Heart right ventricle (tissue), 16 donors: ENCODE measurements at regions not wholly inside any gene's neighbourhood (a gene's known extent, or its start where the extent isn't known, plus 50 kb on each side); places are given as distances from the start of the nearest gene placed in this dataset.

Experiments used
- ATAC-seq, 8 donors: fragments of 200-7000 bp; cut with Tn5 transposase; one replicate each; pipeline ENCODE4 v1.9.1; 2020; ENCODE audit warnings: mild to moderate bottlenecking in 8 of 8, moderate library complexity in 8 of 8, moderate number of reproducible peaks in 1 of 8
- DNase-seq, 2 donors: peaks; one replicate each; pipeline ENCODE4 v3.0.0-alpha.2; 2020
- H3K27ac ChIP-seq, 10 donors: fragments of 200-600 bp; sonication (generic) in 2 of 10; one replicate each; pipeline versions ENCODE4 v1.5.0 to v1.8.0; 2020 to 2022; ENCODE audit warnings: mild to moderate bottlenecking in 3 of 10
- H3K27me3 ChIP-seq, 7 donors: fragments of 200-600 bp; one replicate each; pipeline ENCODE4 v1.8.0; 2021 to 2022; ENCODE audit warnings: mild to moderate bottlenecking in 2 of 7
- H3K36me3 ChIP-seq, 9 donors: fragments of 200-600 bp; sonication (generic) in 1 of 9; one replicate each; pipeline versions ENCODE4 v1.5.0 to v1.8.0; 2020 to 2022; ENCODE audit warnings: mild to moderate bottlenecking in 2 of 9
- H3K4me1 ChIP-seq, 9 donors: fragments of 200-600 bp; sonication (generic) in 1 of 9; one replicate each; pipeline versions ENCODE4 v1.5.0 to v1.8.0; 2020 to 2022; ENCODE audit warnings: mild to moderate bottlenecking in 4 of 9
- H3K4me3 ChIP-seq, 10 donors: fragments of 200-600 bp; sonication (generic) in 2 of 10; one replicate each; pipeline versions ENCODE4 v1.5.0 to v1.8.0; 2020 to 2022; ENCODE audit warnings: mild to moderate bottlenecking in 7 of 10, moderate library complexity in 2 of 10
- H3K9me3 ChIP-seq, 11 donors: fragments of 200-600 bp in 10 of 11; sonication (generic) in 2 of 11; one replicate each; pipeline versions ENCODE4 v1.5.0 to v1.8.0; 2013 to 2022; ENCODE audit warnings: mild to moderate bottlenecking in 2 of 11, control low read depth in 1 of 11, moderate library complexity in 1 of 11
- CTCF ChIP-seq, 9 donors: fragments of 200-600 bp; sonication (generic) in 2 of 9; IDR thresholded peaks; one replicate each; pipeline versions ENCODE4 v1.5.0 to v1.8.0; 2021 to 2022; ENCODE audit warnings: antibody characterized with exemption in 9 of 9, mild to moderate bottlenecking in 5 of 9, moderate library complexity in 1 of 9
- WGBS, 2 donors: extraction: QIAGEN DNeasy Blood & Tissue Kit; methylation state at CpG; one replicate each; pipeline ENCODE4 v1.1.7; 2013; ENCODE audit warnings: inconsistent platforms in 1 of 2; 5-methylcytosine and 5-hydroxymethylcytosine counted together
- intact Hi-C, 10 donors: fragments of 100-400 bp; cut with DNase I; formaldehyde crosslinking; loops; one replicate each; pipeline versions ENCODE4 v1.11.1 to v1.14.2; 2022
- donor health status: Arrhythmogenic right ventricular cardiomyopathy.
- donor health status: ischemic (EF 13 %, LVEDD 7.1; RV severe dilation, severe dysfunction).
- donor health status: healthy with polysubstance abuse.
- donor health status: DM: no; HTN: yes; CAD: no.
- donor health status: DM: no; HTN: no; CAD: no.
- donor health status: ischemic (EF 25% LVEDD 6.9; RV normal size, moderate dysfunction).
- donor health status: ischemic (EF 25% LVEDD 5.7; RV mildly dilated, moderate dysfunction).
- donor health status: healthy.
- donor health status: DM: yes; HTN: yes; CAD: no.
- donor health status: Ischemic cardiomyopathy.
- donor health status: ischemic (EF 35%, LVEDD 5.7; RV mildly dilated, moderate dysfunction).
- donor health status: nonischemic (EF 11% LVEDD 7.7; RV severe dilation, severe dysfunction).
- donor health status: DM: yes; HTN: yes; CAD: no.
- donor health status: PGD.
- donor health status: ischemic (EF 29% LVEDD 5.4; RV normal size, mild dysfunction).
- donor health status: nonischemic (EF 23%, LVEDD 6.1; RV moderate dilation, normal function).

- 53 to 64% methylated on average over 1 of the region's 1 CpG for WGBS, 2 donors
- no peaks in the 10 kb centered on the region for H3K36me3 ChIP-seq
- no peak overlapping the region for H3K4me3 ChIP-seq
- peaks cover 0 to 26% (median 0%) of the 10 kb centered on the region in 11 donors for H3K9me3 ChIP-seq
- TF ChIP-seq CTCF (IDR thresholded peaks at IDR 0.05) = no peak
- DNase-seq = no peak
- H3K4me1 ChIP-seq = no peaks in the 10 kb centered on the region
- intact Hi-C loops = no loop called here
- no peak overlapping the region for H3K27ac ChIP-seq
- no peak for ATAC-seq
- H3K27me3 ChIP-seq = no peaks in the 10 kb centered on the region
Measured at GRCh38 chr4:131411393-131411792, 1737.7 kb upstream of the PCDH10 start.

GRCh38 chr4:131419147-131419546 is 1729.9 kb upstream of the PCDH10 start:
- H3K4me1 ChIP-seq = no peaks in the 10 kb centered on the region
- intact Hi-C loops = no loop called here
- H3K27me3 ChIP-seq = no peaks in the 10 kb centered on the region
- DNase-seq (no peak), ATAC-seq (no peak)
- H3K4me3 ChIP-seq = no peak overlapping the region
- peaks cover 0 to 46% (median 0%) of the 10 kb centered on the region in 11 donors for H3K9me3 ChIP-seq
- H3K27ac ChIP-seq = no peak overlapping the region
- TF ChIP-seq CTCF (IDR thresholded peaks at IDR 0.05) = no peak
- H3K36me3 ChIP-seq = no peaks in the 10 kb centered on the region
- 66 to 68% methylated on average over 3 of the region's 3 CpGs for WGBS, 2 donors

- Histone ChIP-seq H3K27ac (no peak overlapping the region), H3K27me3 (no peaks in the 10 kb centered on the region), H3K36me3 (no peaks in the 10 kb centered on the region), H3K4me3 (no peak overlapping the region), H3K4me1 (no peaks in the 10 kb centered on the region), H3K9me3 (peaks cover 0 to 33% (median 0%) of the 10 kb centered on the region in 11 donors)
- TF ChIP-seq CTCF (IDR thresholded peaks at IDR 0.05) = no peak
- DNase-seq (no peak), ATAC-seq (no peak)
- 73 to 94% methylated on average over 3 of the region's 3 CpGs for WGBS, 2 donors
- intact Hi-C loops = no loop called here
Measured at GRCh38 chr4:131426023-131426758, 1722.9 kb upstream of the PCDH10 start.

GRCh38 chr4:131427000-131427399 is 1722.1 kb upstream of the PCDH10 start:
- intact Hi-C loops = no loop called here
- DNase-seq (no peak), ATAC-seq (no peak)
- Histone ChIP-seq H3K27me3 (no peaks in the 10 kb centered on the region), H3K9me3 (peaks cover 0 to 33% (median 0%) of the 10 kb centered on the region in 11 donors), H3K4me3 (no peak overlapping the region), H3K36me3 (no peaks in the 10 kb centered on the region), H3K4me1 (no peaks in the 10 kb centered on the region), H3K27ac (no peak overlapping the region)
- no peak for TF ChIP-seq CTCF (IDR thresholded peaks at IDR 0.05)
- WGBS, 2 donors = 37 to 78% methylated on average over 2 of the region's 2 CpGs
